Natural killer cell (primary cell): ENCODE measurements at regions not wholly inside any gene's neighbourhood (a gene's known extent, or its start where the extent isn't known, plus 50 kb on each side); places are given as distances from the start of the nearest gene placed in this dataset.

Experiments used
- ATAC-seq, 3 donors: fragments of 150-1000 bp in 2 of 3; fragments of 200-7000 bp in 1 of 3; cut with Tn5 transposase; 1 replicate in 1 of 3; 2 replicates in 2 of 3; pipeline ENCODE4 v1.10.0; 2021; ENCODE audit warnings: mild to moderate bottlenecking in 2 of 3, moderate library complexity in 2 of 3
- DNase-seq, 2 donors: peaks; one replicate each; pipeline versions ENCODE4 v3.0.0 to v3.0.0-alpha.2; 2013 to 2021; ENCODE audit warnings: mixed read lengths in 1 of 2
- H3K27ac ChIP-seq: one replicate; pipeline ENCODE4 v1.5.1; 2013; ENCODE audit warnings: mild to moderate bottlenecking, low read length
- H3K27me3 ChIP-seq: one replicate; pipeline ENCODE4 v1.6.1; 2013; ENCODE audit warnings: low read length; ENCODE audit not compliant: control insufficient read depth, insufficient read depth
- H3K36me3 ChIP-seq: one replicate; pipeline ENCODE4 v1.6.1; 2013; ENCODE audit warnings: low read length; ENCODE audit not compliant: control insufficient read depth, insufficient read depth
- H3K4me1 ChIP-seq: one replicate; pipeline ENCODE4 v1.6.1; 2013; ENCODE audit warnings: low read length; ENCODE audit not compliant: control insufficient read depth, insufficient read depth
- H3K4me3 ChIP-seq: one replicate; pipeline ENCODE4 v1.5.1; 2013; ENCODE audit warnings: low read length
- H3K9me3 ChIP-seq: one replicate; pipeline ENCODE4 v1.6.1; 2013; ENCODE audit warnings: low read length; ENCODE audit not compliant: control insufficient read depth, insufficient read depth
- H3K27ac Mint-ChIP-seq, 2 donors: one replicate each; pipeline ENCODE4 v1.8.0; 2022; ENCODE audit warnings: mild to moderate bottlenecking in 2 of 2, mixed read lengths in 2 of 2, moderate library complexity in 1 of 2
- H3K27me3 Mint-ChIP-seq, 2 donors: one replicate each; pipeline ENCODE4 v1.8.0; 2022; ENCODE audit warnings: low read depth in 2 of 2, mixed read lengths in 2 of 2
- H3K36me3 Mint-ChIP-seq: one replicate; pipeline ENCODE4 v1.8.0; 2022; ENCODE audit warnings: mixed read lengths
- H3K4me1 Mint-ChIP-seq, 2 donors: one replicate each; pipeline ENCODE4 v1.8.0; 2022; ENCODE audit warnings: mixed read lengths in 2 of 2
- H3K4me3 Mint-ChIP-seq: one replicate; pipeline ENCODE4 v1.8.0; 2022; ENCODE audit warnings: mild to moderate bottlenecking, moderate library complexity, mixed read lengths
- H3K9me3 Mint-ChIP-seq, 2 donors: one replicate each; pipeline ENCODE4 v1.8.0; 2022; ENCODE audit warnings: mixed read lengths in 2 of 2
- WGBS: methylation state at CpG from one replicate; pipeline ENCODE4 v1.1.7; 2013; ENCODE audit warnings: missing lambda C conversion rate; ENCODE audit not compliant: insufficient coverage; 5-methylcytosine and 5-hydroxymethylcytosine counted together
- intact Hi-C: fragments of 100-400 bp; cut with micrococcal nuclease; formaldehyde crosslinking; loops from one replicate; pipeline ENCODE4 v1.14.2; 2022
- TF ChIP-seq, protein P1 (sequence below): fragments of 200-600 bp; IDR thresholded peaks from one replicate; pipeline ENCODE4 v1.8.0; 2022; ENCODE audit warnings: antibody characterized with exemption

DNA sequence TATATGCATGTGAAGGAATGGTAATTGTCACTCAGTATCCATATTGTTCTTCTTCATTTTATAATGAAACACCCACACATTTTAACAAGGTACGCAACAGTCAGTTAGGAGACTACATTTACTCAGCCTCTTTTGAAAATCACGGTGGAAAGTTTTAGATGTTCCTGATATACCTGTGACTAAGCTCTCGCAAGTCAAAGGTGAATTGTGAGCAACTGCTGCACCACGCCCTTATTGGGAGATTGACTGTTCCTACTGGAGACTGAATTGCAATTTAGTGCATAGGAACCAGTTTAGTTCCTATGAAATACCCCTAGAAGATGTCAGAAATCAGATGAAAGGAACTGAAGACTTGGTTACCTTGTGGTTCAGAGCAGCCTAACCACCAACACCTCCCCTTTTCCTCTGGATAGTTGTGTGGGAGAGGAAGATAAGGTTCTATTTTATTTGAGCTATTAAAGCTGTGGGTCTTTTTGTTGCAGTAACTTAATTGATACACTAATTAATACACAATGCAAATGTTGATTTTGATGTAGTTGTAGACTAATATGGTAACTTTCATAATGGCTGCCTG is 1280.5 kb upstream of the CDH2 start:
- DNase-seq: no peak
- peaks cover 2 to 4% of the 10 kb centered on the region in 2 donors for H3K9me3 Mint-ChIP-seq
- WGBS: 85% methylated on average over 4 of the region's 4 CpGs
- no peaks in the 10 kb centered on the region for H3K4me1 Mint-ChIP-seq
- H3K27me3 ChIP-seq: no peaks in the 10 kb centered on the region
- no peak overlapping the region for H3K4me3 ChIP-seq
- no peaks in the 10 kb centered on the region for H3K36me3 Mint-ChIP-seq
- no peak overlapping the region for H3K27ac Mint-ChIP-seq
- H3K27ac ChIP-seq: no peak overlapping the region
- H3K4me1 ChIP-seq: no peaks in the 10 kb centered on the region
- TF ChIP-seq, protein P1, sequence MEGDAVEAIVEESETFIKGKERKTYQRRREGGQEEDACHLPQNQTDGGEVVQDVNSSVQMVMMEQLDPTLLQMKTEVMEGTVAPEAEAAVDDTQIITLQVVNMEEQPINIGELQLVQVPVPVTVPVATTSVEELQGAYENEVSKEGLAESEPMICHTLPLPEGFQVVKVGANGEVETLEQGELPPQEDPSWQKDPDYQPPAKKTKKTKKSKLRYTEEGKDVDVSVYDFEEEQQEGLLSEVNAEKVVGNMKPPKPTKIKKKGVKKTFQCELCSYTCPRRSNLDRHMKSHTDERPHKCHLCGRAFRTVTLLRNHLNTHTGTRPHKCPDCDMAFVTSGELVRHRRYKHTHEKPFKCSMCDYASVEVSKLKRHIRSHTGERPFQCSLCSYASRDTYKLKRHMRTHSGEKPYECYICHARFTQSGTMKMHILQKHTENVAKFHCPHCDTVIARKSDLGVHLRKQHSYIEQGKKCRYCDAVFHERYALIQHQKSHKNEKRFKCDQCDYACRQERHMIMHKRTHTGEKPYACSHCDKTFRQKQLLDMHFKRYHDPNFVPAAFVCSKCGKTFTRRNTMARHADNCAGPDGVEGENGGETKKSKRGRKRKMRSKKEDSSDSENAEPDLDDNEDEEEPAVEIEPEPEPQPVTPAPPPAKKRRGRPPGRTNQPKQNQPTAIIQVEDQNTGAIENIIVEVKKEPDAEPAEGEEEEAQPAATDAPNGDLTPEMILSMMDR: no peak
- H3K4me3 Mint-ChIP-seq: no peak overlapping the region
- no peaks in the 10 kb centered on the region for H3K9me3 ChIP-seq
- no peaks in the 10 kb centered on the region for H3K27me3 Mint-ChIP-seq
- intact Hi-C loops: no loop called here
- no peaks in the 10 kb centered on the region for H3K36me3 ChIP-seq
- no peak for ATAC-seq

DNA sequence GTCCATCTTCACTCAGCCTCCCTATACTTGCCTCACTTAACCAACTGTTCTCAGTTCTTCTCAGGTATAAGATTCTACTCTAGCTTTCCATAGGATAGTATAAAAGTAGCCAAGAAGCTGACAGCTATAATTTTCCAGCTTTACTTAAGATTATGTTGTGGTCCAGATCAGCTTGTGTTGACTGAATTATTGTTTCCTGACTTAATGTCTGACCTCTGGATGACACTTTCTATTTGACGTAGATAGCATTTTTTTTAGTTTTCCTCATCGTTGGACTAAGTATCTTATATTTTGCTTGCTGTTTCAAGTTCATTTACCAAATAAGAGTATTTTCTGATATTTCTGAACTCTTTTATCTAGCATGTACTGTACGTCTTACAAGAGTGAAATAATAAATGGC is 1272.5 kb upstream of the CDH2 start:
- Histone ChIP-seq H3K27me3 (no peaks in the 10 kb centered on the region), H3K4me3 (no peak overlapping the region), H3K36me3 (no peaks in the 10 kb centered on the region), H3K27ac (no peak overlapping the region), H3K4me1 (no peaks in the 10 kb centered on the region), H3K9me3 (no peaks in the 10 kb centered on the region)
- Mint-ChIP-seq H3K9me3 (peaks cover 0 to 6% of the 10 kb centered on the region in 2 donors), H3K27me3 (no peaks in the 10 kb centered on the region), H3K36me3 (no peaks in the 10 kb centered on the region), H3K4me3 (no peak overlapping the region), H3K4me1 (no peaks in the 10 kb centered on the region), H3K27ac (no peak overlapping the region)
- no peak for DNase-seq
- ATAC-seq: no peak
- WGBS: no CpG with 5 or more reads among the region's 3 CpGs
- TF ChIP-seq, protein P1: no peak
- intact Hi-C loops: no loop called here

DNA sequence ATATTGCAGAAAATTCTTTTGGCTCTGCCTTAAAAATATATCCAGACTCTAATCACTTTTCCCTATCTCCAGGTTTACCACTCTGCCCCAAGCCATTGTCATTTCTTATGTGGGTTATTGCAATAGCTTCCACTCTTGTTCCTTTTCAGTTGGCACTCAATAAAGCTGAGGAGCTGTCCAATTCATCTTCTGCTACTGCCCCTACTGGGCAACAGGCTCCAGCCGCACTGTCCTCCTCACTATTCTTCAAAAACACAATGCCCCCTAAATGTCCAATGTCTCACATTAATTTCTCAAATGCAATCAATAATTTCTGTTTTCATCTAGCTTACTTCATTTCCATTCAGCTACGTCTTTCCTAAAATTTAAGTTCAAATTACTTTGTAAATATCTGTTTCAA is 1262.5 kb upstream of the CDH2 start:
- TF ChIP-seq, protein P1: no peak
- intact Hi-C loops: no loop called here
- H3K4me1 ChIP-seq: no peaks in the 10 kb centered on the region
- H3K9me3 ChIP-seq: no peaks in the 10 kb centered on the region
- no peak overlapping the region for H3K4me3 ChIP-seq
- DNase-seq (no peak), ATAC-seq (no peak)
- no peaks in the 10 kb centered on the region for H3K27me3 Mint-ChIP-seq
- no peak overlapping the region for H3K4me3 Mint-ChIP-seq
- no peaks in the 10 kb centered on the region for H3K27me3 ChIP-seq
- H3K4me1 Mint-ChIP-seq: no peaks in the 10 kb centered on the region
- no peak overlapping the region for H3K27ac Mint-ChIP-seq
- no peaks in the 10 kb centered on the region for H3K36me3 Mint-ChIP-seq
- whole genome bisulfite sequencing: 89% methylated on average over 2 of the region's 2 CpGs
- no peak overlapping the region for H3K27ac ChIP-seq
- no peaks in the 10 kb centered on the region for H3K36me3 ChIP-seq
- H3K9me3 Mint-ChIP-seq: peaks cover 10 to 16% of the 10 kb centered on the region in 2 donors

DNA sequence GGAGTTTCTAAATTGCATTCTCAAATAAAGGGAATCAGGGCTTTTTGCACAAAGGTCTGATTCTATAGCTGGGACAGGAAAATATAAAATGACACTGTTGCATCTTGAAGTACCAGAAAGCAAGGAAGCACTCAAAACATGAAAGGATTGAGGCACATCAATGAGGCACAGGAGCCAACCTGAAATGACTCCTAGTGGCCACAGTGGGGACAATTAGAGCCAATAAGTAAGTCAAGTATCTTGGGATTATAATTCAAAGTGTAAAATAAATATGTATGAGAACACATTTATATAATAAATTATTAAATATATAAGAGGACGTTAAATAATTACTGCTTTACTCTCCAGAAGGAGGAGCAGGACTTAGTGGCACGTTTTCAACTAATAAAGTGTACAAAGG is 1259.5 kb upstream of the CDH2 start:
- Mint-ChIP-seq H3K4me1 (no peaks in the 10 kb centered on the region), H3K27ac (no peak overlapping the region), H3K9me3 (peaks cover 12 to 23% of the 10 kb centered on the region in 2 donors), H3K27me3 (no peaks in the 10 kb centered on the region), H3K36me3 (no peaks in the 10 kb centered on the region), H3K4me3 (no peak overlapping the region)
- no peaks in the 10 kb centered on the region for H3K9me3 ChIP-seq
- DNase-seq: no peak
- TF ChIP-seq, protein P1: no peak
- H3K36me3 ChIP-seq: no peaks in the 10 kb centered on the region
- no peaks in the 10 kb centered on the region for H3K4me1 ChIP-seq
- no peak overlapping the region for H3K27ac ChIP-seq
- 43% methylated on average over 1 of the region's 2 CpGs for WGBS
- no peaks in the 10 kb centered on the region for H3K27me3 ChIP-seq
- no peak overlapping the region for H3K4me3 ChIP-seq
- intact Hi-C loops: no loop called here
- no peak for ATAC-seq
